GM23248 (cell line): ENCODE measurements at regions not wholly inside any gene's neighbourhood (a gene's known extent, or its start where the extent isn't known, plus 50 kb on each side); places are given as distances from the start of the nearest gene placed in this dataset.

ENCODE experiments used
- DNase-seq: peaks from one replicate; pipeline ENCODE4 v3.0.0-alpha.2; 2015
- H2AFZ ChIP-seq: fragments of 200-600 bp; sonication (generic); 2 replicates; pipeline ENCODE4 v1.6.1; 2016; ENCODE audit warnings: antibody characterized with exemption
- H3F3A ChIP-seq: fragments of 200-600 bp; sonication (generic); 2 replicates; pipeline ENCODE4 v1.6.1; 2016; ENCODE audit warnings: mild to moderate bottlenecking, antibody characterized with exemption, mixed run types; ENCODE audit not compliant: insufficient read depth
- H3K27ac ChIP-seq: fragments of 200-600 bp; sonication (generic); 2 replicates; pipeline ENCODE4 v1.5.1; 2016; ENCODE audit warnings: mild to moderate bottlenecking
- H3K27me3 ChIP-seq: fragments of 200-600 bp; sonication (generic); replicated peaks from 2 replicates; pipeline ENCODE4 v1.6.1; 2016; ENCODE audit warnings: mild to moderate bottlenecking; ENCODE audit not compliant: insufficient read depth
- H3K36me3 ChIP-seq: fragments of 200-600 bp; sonication (generic); 2 replicates; pipeline ENCODE4 v1.6.1; 2016; ENCODE audit warnings: low read depth, mild to moderate bottlenecking
- H3K4me1 ChIP-seq: fragments of 200-600 bp; sonication (generic); 2 replicates; pipeline ENCODE4 v1.6.1; 2016; ENCODE audit warnings: mild to moderate bottlenecking; ENCODE audit not compliant: insufficient read depth
- H3K4me2 ChIP-seq: fragments of 200-600 bp; sonication (generic); one replicate; pipeline ENCODE4 v1.6.1; 2016; ENCODE audit warnings: mild to moderate bottlenecking; ENCODE audit not compliant: unreplicated experiment
- H3K4me3 ChIP-seq: fragments of 200-600 bp; sonication (generic); 2 replicates; pipeline ENCODE4 v1.5.1; 2016; ENCODE audit warnings: mild to moderate bottlenecking
- H3K79me2 ChIP-seq: fragments of 200-600 bp; sonication (generic); 2 replicates; pipeline ENCODE4 v1.6.1; 2016; ENCODE audit warnings: mild to moderate bottlenecking; ENCODE audit not compliant: insufficient read depth
- H3K9ac ChIP-seq: fragments of 200-600 bp; sonication (generic); 2 replicates; pipeline ENCODE4 v1.6.1; 2016; ENCODE audit warnings: mild to moderate bottlenecking
- H3K9me2 ChIP-seq: fragments of 200-600 bp; sonication (generic); 2 replicates; pipeline ENCODE4 v1.6.1; 2016; ENCODE audit warnings: mixed run types, mild to moderate bottlenecking, moderate library complexity; ENCODE audit not compliant: insufficient read depth
- H3K9me3 ChIP-seq: fragments of 200-600 bp; sonication (generic); one replicate; pipeline ENCODE4 v1.6.1; 2017; ENCODE audit warnings: low read depth
- H4K20me1 ChIP-seq: fragments of 200-600 bp; sonication (generic); 2 replicates; pipeline ENCODE4 v1.6.0; 2016; ENCODE audit not compliant: insufficient read depth
- EZH2 ChIP-seq: fragments of 200-600 bp; sonication (generic); IDR thresholded peaks from 2 replicates; pipeline ENCODE4 v1.6.1; 2018; ENCODE audit warnings: antibody characterized with exemption, mild to moderate bottlenecking; ENCODE audit not compliant: insufficient read depth, poor library complexity, severe bottlenecking
- EZH2phosphoT487 ChIP-seq: fragments of 200-600 bp; sonication (generic); IDR thresholded peaks from 2 replicates; pipeline ENCODE4 v1.6.1; 2018; ENCODE audit warnings: antibody characterized with exemption, moderate library complexity, mild to moderate bottlenecking, low read depth; ENCODE audit not compliant: insufficient read depth
- WGBS, 2 experiments: methylation state at CpG; one replicate each; pipeline ENCODE4 v1.1.6; 2015 to 2017; ENCODE audit warnings: low lambda C conversion rate in 2 of 2, low coverage in 1 of 2; ENCODE audit errors: missing lambda C conversion rate in 2 of 2; 5-methylcytosine and 5-hydroxymethylcytosine counted together
- in situ Hi-C: fragments of 300-500 bp; cut with MboI; formaldehyde crosslinking; loops from 2 replicates; pipeline ENCODE4 v1.15.0; 2020

DNA sequence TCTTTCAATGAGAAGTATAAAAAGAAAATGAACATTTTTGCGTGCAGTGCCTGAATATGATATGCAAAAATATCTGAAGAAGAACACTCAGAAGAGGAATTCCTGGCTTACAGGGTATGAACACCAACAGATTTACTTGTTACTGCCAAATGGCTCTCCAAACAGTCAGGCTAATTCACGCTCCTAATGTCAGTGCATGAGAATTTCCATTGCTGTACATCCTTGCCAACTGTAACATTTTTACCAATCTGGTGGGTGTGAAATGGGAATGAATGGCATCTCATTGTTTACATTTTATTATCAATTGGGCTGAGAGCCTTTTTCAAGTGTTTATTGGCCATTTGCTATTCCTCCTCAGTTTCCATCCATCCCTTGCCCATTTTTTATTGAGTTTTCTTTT is 365.3 kb upstream of the MAP3K7 start:
- no peaks in the 10 kb centered on the region for H3K27me3 ChIP-seq
- in situ Hi-C loops, result no loop called here

DNA sequence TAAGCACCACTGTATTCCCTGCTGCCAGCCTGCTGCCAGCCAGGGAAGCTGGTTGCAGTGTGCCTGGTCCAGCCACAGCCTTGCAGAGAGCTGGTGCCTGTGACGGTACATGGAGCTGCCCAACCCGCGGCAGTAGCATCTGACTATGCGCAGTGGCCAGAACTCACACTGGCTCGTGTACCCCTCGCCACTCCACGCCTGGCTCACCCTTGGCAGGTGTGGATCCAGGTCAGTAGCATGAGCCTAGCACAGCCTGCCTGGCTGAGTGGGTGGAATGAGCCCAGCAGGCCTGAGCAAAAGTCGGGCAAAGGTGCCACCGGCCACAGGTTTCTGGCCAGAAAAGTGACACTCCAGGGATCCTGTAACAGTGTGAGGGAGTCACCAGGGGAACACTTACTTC is 361.7 kb upstream of the MAP3K7 start:
- in situ Hi-C loops, result no loop called here

More for the DNA sequence above, 365.3 kb upstream of the MAP3K7 start:
- Histone ChIP-seq H3K9ac (no peak overlapping the region), H3K4me3 (no peak overlapping the region), H3K79me2 (no peaks in the 10 kb centered on the region), H3K4me2 (no peak overlapping the region), H3K9me2 (no peaks in the 10 kb centered on the region), H4K20me1 (no peaks in the 10 kb centered on the region), H3K4me1 (no peaks in the 10 kb centered on the region), H2AFZ (no peak overlapping the region), H3K9me3 (no peaks in the 10 kb centered on the region), H3F3A (no peaks in the 10 kb centered on the region), H3K36me3 (no peaks in the 10 kb centered on the region), H3K27ac (no peak overlapping the region)
- DNase-seq, result no peak
- 12 to 17% methylated on average over 2 of the region's 2 CpGs for WGBS, 2 experiments
- TF ChIP-seq EZH2phosphoT487, result no peak

DNA sequence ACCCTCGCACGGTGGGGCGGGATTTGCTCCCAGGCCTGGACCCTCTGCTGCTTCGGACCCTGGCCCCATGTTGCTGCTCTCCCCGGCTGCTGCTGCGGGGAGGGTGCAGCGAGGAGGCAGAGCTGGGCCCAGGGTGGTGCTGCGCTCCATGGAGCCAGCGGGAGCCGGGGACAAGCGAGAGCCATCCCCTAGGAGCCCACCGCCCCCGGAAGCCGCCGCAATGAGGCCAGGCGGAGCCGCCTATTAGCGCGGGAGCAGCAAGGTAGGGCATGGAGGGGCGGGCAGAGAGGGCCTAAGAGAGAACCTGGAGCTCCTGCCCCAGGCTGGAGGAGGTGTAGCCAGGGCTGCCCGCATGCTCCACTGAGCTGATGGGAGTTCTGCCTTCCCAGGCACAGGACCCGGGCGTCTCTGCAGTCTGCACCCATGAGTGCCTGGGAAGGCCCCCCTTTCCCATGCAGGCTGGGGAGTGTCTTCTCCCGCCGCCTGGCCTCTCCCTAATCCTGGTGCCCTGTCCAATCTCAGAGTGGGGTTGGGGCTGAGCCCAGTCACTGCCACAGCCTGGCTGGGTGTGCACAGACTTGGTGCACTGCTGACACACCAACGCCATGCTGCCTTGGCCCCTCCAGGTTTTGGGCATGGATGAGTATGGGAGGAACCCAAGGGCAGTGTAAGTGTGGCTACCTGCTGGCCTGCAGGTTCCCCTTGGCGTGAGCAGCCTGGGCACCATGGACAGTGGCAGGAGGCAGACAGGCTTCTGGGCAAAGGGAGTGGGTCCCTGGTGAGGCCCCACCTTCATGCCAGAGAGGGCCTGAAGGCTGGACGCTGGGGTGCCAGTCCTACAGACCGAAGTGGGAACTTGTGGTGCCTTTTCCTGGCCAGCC is 360.6 kb upstream of the MAP3K7 start:
- H3K4me3 ChIP-seq, result no peak overlapping the region
- H3K27me3 ChIP-seq, result no peaks in the 10 kb centered on the region
- no peak for DNase-seq
- H3K9ac ChIP-seq, result no peak overlapping the region
- H3K4me2 ChIP-seq, result no peak overlapping the region
- H3K79me2 ChIP-seq, result no peaks in the 10 kb centered on the region
- no peak overlapping the region for H2AFZ ChIP-seq
- H3K36me3 ChIP-seq, result no peaks in the 10 kb centered on the region
- no peaks in the 10 kb centered on the region for H3F3A ChIP-seq
- no peaks in the 10 kb centered on the region for H3K9me2 ChIP-seq
- WGBS, 2 experiments, result 61 to 64% methylated on average over 24 to 29 of the region's 29 CpGs
- in situ Hi-C loops, result no loop called here
- TF ChIP-seq EZH2, result no peak
- no peak for TF ChIP-seq EZH2phosphoT487
- no peaks in the 10 kb centered on the region for H3K9me3 ChIP-seq
- no peaks in the 10 kb centered on the region for H4K20me1 ChIP-seq
- H3K4me1 ChIP-seq, result no peaks in the 10 kb centered on the region
- H3K27ac ChIP-seq, result no peak overlapping the region

More for the DNA sequence above, 361.7 kb upstream of the MAP3K7 start:
- Histone ChIP-seq H3K4me1 (no peaks in the 10 kb centered on the region), H3F3A (no peaks in the 10 kb centered on the region), H3K9me2 (no peaks in the 10 kb centered on the region), H3K36me3 (no peaks in the 10 kb centered on the region), H3K9me3 (no peaks in the 10 kb centered on the region), H3K4me3 (no peak overlapping the region), H3K27me3 (no peaks in the 10 kb centered on the region), H3K4me2 (no peak overlapping the region), H3K9ac (no peak overlapping the region), H2AFZ (no peak overlapping the region), H3K79me2 (no peaks in the 10 kb centered on the region), H4K20me1 (no peaks in the 10 kb centered on the region), H3K27ac (no peak overlapping the region)
- no peak for DNase-seq
- 55 to 56% methylated on average over 9 of the region's 9 CpGs for WGBS, 2 experiments
- TF ChIP-seq EZH2, result no peak
- TF ChIP-seq EZH2phosphoT487, result no peak

GRCh38 chr6:90941885-90942284 is 355.0 kb upstream of the MAP3K7 start:
- no peaks in the 10 kb centered on the region for H3K9me3 ChIP-seq
- H3K36me3 ChIP-seq, result no peaks in the 10 kb centered on the region
- no peaks in the 10 kb centered on the region for H4K20me1 ChIP-seq
- in situ Hi-C loops, result no loop called here
- H3K79me2 ChIP-seq, result no peaks in the 10 kb centered on the region
- no peak overlapping the region for H3K4me2 ChIP-seq
- no peaks in the 10 kb centered on the region for H3K4me1 ChIP-seq
- no peak for TF ChIP-seq EZH2
- TF ChIP-seq EZH2phosphoT487, result no peak
- H2AFZ ChIP-seq, result no peak overlapping the region
- H3K27me3 ChIP-seq, result no peaks in the 10 kb centered on the region
- 36 to 42% methylated on average over 7 of the region's 7 CpGs for WGBS, 2 experiments
- H3F3A ChIP-seq, result no peaks in the 10 kb centered on the region
- H3K9me2 ChIP-seq, result no peaks in the 10 kb centered on the region
- no peak for DNase-seq
- H3K27ac ChIP-seq, result no peak overlapping the region
- no peak overlapping the region for H3K4me3 ChIP-seq
- no peak overlapping the region for H3K9ac ChIP-seq
